Fibroblast of lung (primary cell): ENCODE measurements at regions not wholly inside any gene's neighbourhood (a gene's known extent, or its start where the extent isn't known, plus 50 kb on each side); places are given as distances from the start of the nearest gene placed in this dataset.

Source experiments
- EZH2 ChIP-seq: IDR thresholded peaks from 2 replicates; pipeline ENCODE4 v1.5.1; 2012; ENCODE audit warnings: low read length, control low read depth, mild to moderate bottlenecking; ENCODE audit errors: missing control alignments
- TF ChIP-seq, protein P1 (sequence below), 2 donors: IDR thresholded peaks in 1 of 2; conservative IDR thresholded peaks in 1 of 2; 1 replicate in 1 of 2; 2 replicates in 1 of 2; pipeline ENCODE4 v1.5.1; 2011 to 2012; ENCODE audit warnings: low read length in 2 of 2, control low read depth in 1 of 2, inconsistent platforms in 1 of 2, low read depth in 1 of 2, mild to moderate bottlenecking in 1 of 2

DNA sequence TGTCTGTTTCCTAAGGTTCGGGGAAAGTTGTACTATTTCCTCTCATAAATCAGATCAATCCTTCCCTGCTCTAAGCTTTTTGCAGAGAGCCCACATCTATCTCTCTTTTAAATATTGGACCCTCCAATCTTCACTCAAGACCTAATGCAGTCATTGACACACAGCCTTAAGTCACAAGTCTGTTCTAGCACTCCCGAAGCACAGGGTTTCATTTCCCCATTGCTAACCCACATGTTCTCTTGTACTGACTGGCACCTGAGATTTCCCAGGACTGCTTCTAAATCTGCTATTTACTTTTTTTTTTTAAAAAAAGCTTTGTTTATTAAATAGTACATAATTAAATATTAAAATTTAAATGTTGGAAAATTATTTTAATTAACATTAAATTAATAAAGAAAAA, 674.7 kb downstream of the TBC1D22A start:
- TF ChIP-seq, protein P1, sequence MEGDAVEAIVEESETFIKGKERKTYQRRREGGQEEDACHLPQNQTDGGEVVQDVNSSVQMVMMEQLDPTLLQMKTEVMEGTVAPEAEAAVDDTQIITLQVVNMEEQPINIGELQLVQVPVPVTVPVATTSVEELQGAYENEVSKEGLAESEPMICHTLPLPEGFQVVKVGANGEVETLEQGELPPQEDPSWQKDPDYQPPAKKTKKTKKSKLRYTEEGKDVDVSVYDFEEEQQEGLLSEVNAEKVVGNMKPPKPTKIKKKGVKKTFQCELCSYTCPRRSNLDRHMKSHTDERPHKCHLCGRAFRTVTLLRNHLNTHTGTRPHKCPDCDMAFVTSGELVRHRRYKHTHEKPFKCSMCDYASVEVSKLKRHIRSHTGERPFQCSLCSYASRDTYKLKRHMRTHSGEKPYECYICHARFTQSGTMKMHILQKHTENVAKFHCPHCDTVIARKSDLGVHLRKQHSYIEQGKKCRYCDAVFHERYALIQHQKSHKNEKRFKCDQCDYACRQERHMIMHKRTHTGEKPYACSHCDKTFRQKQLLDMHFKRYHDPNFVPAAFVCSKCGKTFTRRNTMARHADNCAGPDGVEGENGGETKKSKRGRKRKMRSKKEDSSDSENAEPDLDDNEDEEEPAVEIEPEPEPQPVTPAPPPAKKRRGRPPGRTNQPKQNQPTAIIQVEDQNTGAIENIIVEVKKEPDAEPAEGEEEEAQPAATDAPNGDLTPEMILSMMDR (conservative IDR thresholded peaks at IDR 0.05 in 1 of 2, IDR thresholded peaks at IDR 0.05 in 1 of 2; ENCODE audit: low read depth in 1 of 2, low read length in 2 of 2) = no peak
- TF ChIP-seq EZH2 = no peak
